ENCODE measurements at regions not wholly inside any gene's neighbourhood (a gene's known extent, or its start where the extent isn't known, plus 50 kb on each side); places are given as distances from the start of the nearest gene placed in this dataset.

- no peak for TF ChIP-seq CTCF (IDR thresholded peaks at IDR 0.05; ENCODE audit: extremely low read depth, missing control alignments)
- no peak for DNase-seq (ENCODE audit: low spot score)
Measured at GRCh38 chr10:131685007-131685406, 215.8 kb upstream of the PPP2R2D start.

GRCh38 chr10:131685576-131685975 is 215.2 kb upstream of the PPP2R2D start:
- no peak for DNase-seq (ENCODE audit: low spot score)
- TF ChIP-seq CTCF (IDR thresholded peaks at IDR 0.05; ENCODE audit: extremely low read depth, missing control alignments) = no peak

- no peak for TF ChIP-seq CTCF (IDR thresholded peaks at IDR 0.05; ENCODE audit: extremely low read depth, missing control alignments)
- no peak for DNase-seq (ENCODE audit: low spot score)
Measured at GRCh38 chr10:131686781-131687420, 213.9 kb upstream of the PPP2R2D start.

GRCh38 chr10:131688304-131688703 is 212.5 kb upstream of the PPP2R2D start:
- DNase-seq (ENCODE audit: low spot score) = no peak
- TF ChIP-seq CTCF (IDR thresholded peaks at IDR 0.05; ENCODE audit: extremely low read depth, missing control alignments) = no peak

GRCh38 chr10:131689016-131689415 is 211.8 kb upstream of the PPP2R2D start:
- TF ChIP-seq CTCF (IDR thresholded peaks at IDR 0.05; ENCODE audit: extremely low read depth, missing control alignments) = no peak
- no peak for DNase-seq (ENCODE audit: low spot score)

- no peak for DNase-seq (ENCODE audit: low spot score)
- TF ChIP-seq CTCF (IDR thresholded peaks at IDR 0.05; ENCODE audit: extremely low read depth, missing control alignments) = no peak
Measured at GRCh38 chr10:131689486-131689885, 211.3 kb upstream of the PPP2R2D start.

GRCh38 chr10:131689954-131690757 is 210.7 kb upstream of the PPP2R2D start:
- no peak for TF ChIP-seq CTCF (IDR thresholded peaks at IDR 0.05; ENCODE audit: extremely low read depth, missing control alignments)
- DNase-seq (ENCODE audit: low spot score) = no peak
